H1 (cell line): ENCODE measurements at regions not wholly inside any gene's neighbourhood (a gene's known extent, or its start where the extent isn't known, plus 50 kb on each side); places are given as distances from the start of the nearest gene placed in this dataset.

Experiments used
- CTCF ChIA-PET: fragments of 300-600 bp; sonication (Branson Sonifier 250); formaldehyde crosslinking; loops from one replicate; lab custom pipeline; 2021; ENCODE audit not compliant: partially characterized antibody; lab: Charles Lee
- POLR2A ChIA-PET: fragments of 300-600 bp; sonication (Branson Sonifier 250); formaldehyde crosslinking; loops from one replicate; lab custom pipeline; 2021; ENCODE audit warnings: inconsistent platforms; ENCODE audit not compliant: partially characterized antibody; lab: Charles Lee
- DNase-seq, 2 experiments: peaks; one replicate each; pipeline versions ENCODE4 v3.0.0 to v3.0.0-alpha.2; 2010 to 2022; ENCODE audit warnings: low spot score in 2 of 2, low read depth in 1 of 2, mixed read lengths in 1 of 2
- FAIRE-seq: peaks from 2 replicates; lab custom pipeline; 2011; peaks lifted over from hg19 to GRCh38; lab: Jason Lieb, UNC
- H2AFZ ChIP-seq: 2 replicates; pipeline ENCODE4 v1.8.1; 2012; ENCODE audit warnings: low read length, inconsistent platforms
- H2AK5ac ChIP-seq: 2 replicates; pipeline ENCODE4 v1.6.1; 2013; ENCODE audit warnings: low read depth, low read length
- H2BK120ac ChIP-seq: replicated peaks from 2 replicates; pipeline ENCODE3; 2013; ENCODE audit warnings: low read depth, low read length, inconsistent platforms
- H2BK12ac ChIP-seq: 2 replicates; pipeline ENCODE4 v1.6.1; 2013; ENCODE audit warnings: low read depth, low read length
- H2BK15ac ChIP-seq: 2 replicates; pipeline ENCODE4 v1.6.1; 2013; ENCODE audit warnings: low read length
- H2BK20ac ChIP-seq: 2 replicates; pipeline ENCODE4 v1.6.1; 2013; ENCODE audit warnings: low read length
- H2BK5ac ChIP-seq: 2 replicates; pipeline ENCODE4 v1.6.1; 2013; ENCODE audit warnings: low read depth, low read length
- H3K14ac ChIP-seq: 2 replicates; pipeline ENCODE4 v1.6.1; 2013; ENCODE audit warnings: inconsistent platforms; ENCODE audit not compliant: insufficient read length
- H3K18ac ChIP-seq: 2 replicates; pipeline ENCODE4 v1.6.1; 2013; ENCODE audit warnings: low read length; ENCODE audit errors: extremely low read depth
- H3K23ac ChIP-seq: 2 replicates; pipeline ENCODE4 v1.6.1; 2013; ENCODE audit warnings: inconsistent platforms; ENCODE audit not compliant: insufficient read length
- H3K23me2 ChIP-seq: 2 replicates; pipeline ENCODE4 v1.6.1; 2013; ENCODE audit warnings: low read depth, low read length
- H3K27ac ChIP-seq: 2 replicates; pipeline ENCODE4 v1.6.1; 2011; ENCODE audit warnings: low read depth, low read length, inconsistent platforms
- H3K27me3 ChIP-seq, 4 experiments: replicated peaks in 1 of 4; 1 replicate in 1 of 4; 2 replicates in 3 of 4; pipeline versions ENCODE4 v1.6.1 to v1.8.1; 2011 to 2013; ENCODE audit warnings: low read length in 3 of 4, mild to moderate bottlenecking in 3 of 4, inconsistent platforms in 2 of 4, mixed read lengths in 2 of 4, moderate library complexity in 1 of 4; ENCODE audit not compliant: control insufficient read depth in 3 of 4, insufficient read depth in 3 of 4; ENCODE audit errors: extremely low read depth in 1 of 4
- H3K36me3 ChIP-seq, 4 experiments: 2 replicates each; pipeline versions ENCODE4 v1.6.1 to v1.8.1; 2011 to 2013; ENCODE audit warnings: mild to moderate bottlenecking in 4 of 4, low read length in 3 of 4, moderate library complexity in 2 of 4, control low read depth in 1 of 4, inconsistent platforms in 1 of 4; ENCODE audit not compliant: insufficient read depth in 4 of 4, control insufficient read depth in 2 of 4
- H3K4ac ChIP-seq: replicated peaks from 2 replicates; pipeline ENCODE3; 2013; ENCODE audit warnings: low read length, low read depth, mixed read lengths, inconsistent platforms; ENCODE audit not compliant: insufficient read length
- H3K4me1 ChIP-seq, 4 experiments: replicated peaks in 1 of 4; 1 replicate in 1 of 4; 2 replicates in 3 of 4; pipeline versions ENCODE4 v1.6.1 to v1.8.1; 2011 to 2013; ENCODE audit warnings: low read length in 3 of 4, inconsistent platforms in 2 of 4, mixed read lengths in 1 of 4; ENCODE audit not compliant: insufficient read depth in 4 of 4, control insufficient read depth in 3 of 4
- H3K4me2 ChIP-seq, 2 experiments: 2 replicates each; pipeline versions ENCODE4 v1.6.1 to v1.8.1; 2011 to 2013; ENCODE audit warnings: low read depth in 2 of 2, low read length in 2 of 2, control low read depth in 1 of 2, inconsistent platforms in 1 of 2, mild to moderate bottlenecking in 1 of 2; ENCODE audit not compliant: insufficient read depth in 1 of 2
- H3K4me3 ChIP-seq, 4 experiments: fragments of 200-600, 300-600 bp in 1 of 4; sonication (generic), shearing (Covaris generic), sonication (Bioruptor Twin) in 1 of 4; 2 replicates each; pipeline versions ENCODE4 v1.5.1 to v1.8.1; 2011 to 2016; ENCODE audit warnings: low read length in 4 of 4, low read depth in 3 of 4, control low read depth in 2 of 4, inconsistent platforms in 2 of 4, mild to moderate bottlenecking in 2 of 4, mixed read lengths in 1 of 4, moderate library complexity in 1 of 4; ENCODE audit not compliant: insufficient read depth in 2 of 4; ENCODE audit errors: extremely low read depth in 1 of 4
- H3K56ac ChIP-seq: replicated peaks from 2 replicates; pipeline ENCODE3; 2013; ENCODE audit warnings: low read depth, mild to moderate bottlenecking, mixed read lengths, low read length, inconsistent platforms; ENCODE audit not compliant: insufficient read length
- H3K79me1 ChIP-seq: 2 replicates; pipeline ENCODE4 v1.6.1; 2013; ENCODE audit warnings: low read depth, low read length, control low read depth
- H3K79me2 ChIP-seq, 2 experiments: 2 replicates each; pipeline versions ENCODE4 v1.6.1 to v1.8.1; 2012 to 2013; ENCODE audit warnings: low read length in 2 of 2, mild to moderate bottlenecking in 2 of 2, inconsistent platforms in 1 of 2; ENCODE audit not compliant: insufficient read depth in 2 of 2, control insufficient read depth in 1 of 2
- H3K9ac ChIP-seq, 4 experiments: replicated peaks in 1 of 4; 1 replicate in 1 of 4; 2 replicates in 3 of 4; pipeline versions ENCODE4 v1.6.1 to v1.8.1; 2011 to 2013; ENCODE audit warnings: low read depth in 3 of 4, low read length in 3 of 4, control low read depth in 2 of 4, mild to moderate bottlenecking in 2 of 4, moderate library complexity in 2 of 4, inconsistent platforms in 1 of 4; ENCODE audit errors: extremely low read depth in 1 of 4
- H3K9me3 ChIP-seq, 2 experiments: 2 replicates each; pipeline versions ENCODE4 v1.6.1 to v1.8.1; 2012 to 2013; ENCODE audit warnings: mild to moderate bottlenecking in 2 of 2, moderate library complexity in 2 of 2, control low read depth in 1 of 2, inconsistent platforms in 1 of 2, low read depth in 1 of 2, low read length in 1 of 2, mixed read lengths in 1 of 2; ENCODE audit not compliant: insufficient read depth in 2 of 2
- H4K20me1 ChIP-seq, 2 experiments: replicated peaks in 1 of 2; 2 replicates each; pipeline versions ENCODE3 to v1.8.1; 2011 to 2013; ENCODE audit warnings: inconsistent platforms in 2 of 2, low read length in 2 of 2, mild to moderate bottlenecking in 1 of 2; ENCODE audit not compliant: insufficient read depth in 2 of 2, control insufficient read depth in 1 of 2
- H4K5ac ChIP-seq: 2 replicates; pipeline ENCODE4 v1.6.1; 2013; ENCODE audit warnings: low read length, low read depth, mixed read lengths, inconsistent platforms; ENCODE audit not compliant: insufficient read length
- H4K8ac ChIP-seq: 2 replicates; pipeline ENCODE4 v1.8.0; 2013; ENCODE audit warnings: mild to moderate bottlenecking, moderate library complexity, low read length, inconsistent platforms; ENCODE audit not compliant: insufficient read depth; ENCODE audit errors: extremely low read depth
- H4K91ac ChIP-seq: replicated peaks from 2 replicates; pipeline ENCODE3; 2013; ENCODE audit warnings: low read length, mixed read lengths, inconsistent platforms; ENCODE audit not compliant: insufficient read length
- BACH1 ChIP-seq: IDR thresholded peaks from 2 replicates; pipeline ENCODE4 v1.6.1; 2012; ENCODE audit warnings: low read length, improper control_type of control experiment
- CBX8 ChIP-seq: fragments of 300-800, 300-1000 bp; sonication (generic); IDR thresholded peaks from 2 replicates; pipeline ENCODE4 v1.7.1; 2016; ENCODE audit warnings: low read depth, low read length, borderline replicate concordance
- CTBP2 ChIP-seq: IDR thresholded peaks from 2 replicates; pipeline ENCODE4 v1.7.0; 2011; ENCODE audit warnings: borderline replicate concordance, mild to moderate bottlenecking, moderate library complexity, mixed read lengths, low read length; ENCODE audit not compliant: insufficient read depth, insufficient read length
- FOSL1 ChIP-seq: IDR thresholded peaks from 2 replicates; pipeline ENCODE4 v1.6.1; 2011; ENCODE audit warnings: mild to moderate bottlenecking, low read depth, low read length, moderate library complexity; ENCODE audit not compliant: insufficient read depth
- KDM5A ChIP-seq: fragments of 200-600 bp; IDR thresholded peaks from 2 replicates; pipeline ENCODE4 v1.7.1; 2012; ENCODE audit warnings: mild to moderate bottlenecking, low read length, inconsistent platforms, mixed read lengths
- MAFK ChIP-seq: IDR thresholded peaks from 2 replicates; pipeline ENCODE4 v1.6.1; 2012; ENCODE audit warnings: low read depth, mild to moderate bottlenecking, improper control_type of control experiment, low read length
- POLR2AphosphoS5 ChIP-seq: IDR thresholded peaks from 2 replicates; pipeline ENCODE4 v1.6.1; 2011; ENCODE audit warnings: low read depth, low read length
- RFX5 ChIP-seq: IDR thresholded peaks from 2 replicates; pipeline ENCODE4 v1.6.1; 2011; ENCODE audit warnings: low read depth, low read length, improper control_type of control experiment, borderline replicate concordance
- SP4 ChIP-seq: IDR thresholded peaks from 2 replicates; pipeline ENCODE4 v1.6.1; 2012; ENCODE audit warnings: low read length, inconsistent platforms
- SRF ChIP-seq: IDR thresholded peaks from 2 replicates; pipeline ENCODE4 v1.6.1; 2011; ENCODE audit warnings: mild to moderate bottlenecking, low read depth, low read length, moderate library complexity
- TAF1 ChIP-seq: IDR thresholded peaks from 2 replicates; pipeline ENCODE4 v1.6.1; 2011; ENCODE audit warnings: mild to moderate bottlenecking, low read depth, low read length
- TBP ChIP-seq: IDR thresholded peaks from 2 replicates; pipeline ENCODE4 v1.6.1; 2011; ENCODE audit warnings: low read depth, low read length, improper control_type of control experiment
- WGBS, 2 experiments: shearing (Covaris generic) in 1 of 2; methylation state at CpG; one replicate each; pipeline versions ENCODE4 v1.1.6 to v1.1.7; 2013 to 2015; ENCODE audit warnings: low lambda C conversion rate in 2 of 2, mixed read lengths in 2 of 2, inconsistent platforms in 1 of 2, low coverage in 1 of 2, missing lambda C conversion rate in 1 of 2; ENCODE audit not compliant: insufficient replicate concordance in 2 of 2, insufficient coverage in 1 of 2, insufficient read length in 1 of 2; ENCODE audit errors: extremely low coverage in 1 of 2, missing lambda C conversion rate in 1 of 2; 5-methylcytosine and 5-hydroxymethylcytosine counted together
- TF ChIP-seq, protein P1 (sequence below): IDR thresholded peaks from 2 replicates; pipeline ENCODE4 v1.6.1; 2012; ENCODE audit warnings: inconsistent platforms

DNA sequence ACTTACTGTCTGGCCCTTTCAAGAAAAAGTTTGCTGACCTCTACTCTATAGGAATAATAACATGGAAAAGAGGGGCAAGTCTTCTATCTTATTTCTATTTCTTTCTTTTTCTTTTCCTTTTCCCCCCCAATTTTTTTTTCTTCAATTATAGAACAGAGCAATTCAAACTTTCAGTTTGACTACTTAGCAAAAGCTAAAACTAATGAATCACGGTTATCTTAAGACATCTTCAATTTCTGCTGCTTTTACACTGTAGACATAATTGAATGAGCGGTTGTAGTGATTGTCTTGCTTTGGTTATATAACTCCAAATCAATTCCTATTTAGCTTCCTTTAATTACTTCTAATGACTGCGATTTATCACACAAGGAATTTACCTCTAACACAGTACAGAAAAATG is 74.3 kb upstream of the P2RY1 start:
- no peak overlapping the region for H3K56ac ChIP-seq
- no peak overlapping the region for H3K14ac ChIP-seq
- H4K91ac ChIP-seq = no peak overlapping the region
- H3K36me3 ChIP-seq = no peaks in the 10 kb centered on the region
- ChIA-PET POLR2A (no interaction called here), CTCF (interaction anchor here (0.6 to 0.9 kb wide), 4 partner anchors 9 to 322 kb away, joined by 3 read pairs; no protein-coding TSS in a partner anchor)
- WGBS, 2 experiments = 90% methylated on average over 3 of the region's 3 CpGs; no CpG with 5 or more reads in 1 of the 2 experiments
- no peaks in the 10 kb centered on the region for H3K4me1 ChIP-seq
- no peaks in the 10 kb centered on the region for H3K23me2 ChIP-seq
- H3K79me1 ChIP-seq = no peaks in the 10 kb centered on the region
- H2AK5ac ChIP-seq = no peak overlapping the region
- no peak for FAIRE-seq
- H3K4me3 ChIP-seq = no peak overlapping the region
- H2BK5ac ChIP-seq = no peak overlapping the region
- H3K9me3 ChIP-seq = no peaks in the 10 kb centered on the region
- no peak overlapping the region for H3K4ac ChIP-seq
- no peak for TF ChIP-seq SP4
- TF ChIP-seq CBX8 = no peak
- no peak for TF ChIP-seq POLR2AphosphoS5
- no peak for TF ChIP-seq KDM5A
- TF ChIP-seq TBP = no peak
- no peak for TF ChIP-seq TAF1
- TF ChIP-seq, protein P1, sequence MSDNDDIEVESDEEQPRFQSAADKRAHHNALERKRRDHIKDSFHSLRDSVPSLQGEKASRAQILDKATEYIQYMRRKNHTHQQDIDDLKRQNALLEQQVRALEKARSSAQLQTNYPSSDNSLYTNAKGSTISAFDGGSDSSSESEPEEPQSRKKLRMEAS = no peak
- no peak for TF ChIP-seq RFX5
- TF ChIP-seq MAFK = no peak
- TF ChIP-seq SRF = no peak
- TF ChIP-seq CTBP2 = no peak
- no peak for TF ChIP-seq BACH1
- no peak for TF ChIP-seq FOSL1
- TF ChIP-seq, all 59 proteins: peak for 0
- H3K27me3 ChIP-seq = no peaks in the 10 kb centered on the region
- H4K8ac ChIP-seq = no peak overlapping the region
- H3K4me2 ChIP-seq = no peak overlapping the region
- H3K27ac ChIP-seq = no peak overlapping the region
- H2BK120ac ChIP-seq = no peak overlapping the region
- no peak overlapping the region for H4K5ac ChIP-seq
- no peak overlapping the region for H2BK12ac ChIP-seq
- H4K20me1 ChIP-seq = no peaks in the 10 kb centered on the region
- H2BK20ac ChIP-seq = no peak overlapping the region
- H2AFZ ChIP-seq = no peak overlapping the region
- DNase-seq = no peak
- no peak overlapping the region for H3K23ac ChIP-seq
- H3K79me2 ChIP-seq = no peaks in the 10 kb centered on the region
- H2BK15ac ChIP-seq = no peak overlapping the region
- no peak overlapping the region for H3K9ac ChIP-seq
- H3K18ac ChIP-seq = no peak overlapping the region
